Esophagus muscularis mucosa (tissue), 4 donors: ENCODE measurements at regions not wholly inside any gene's neighbourhood (a gene's known extent, or its start where the extent isn't known, plus 50 kb on each side); places are given as distances from the start of the nearest gene placed in this dataset.

Experiments used
- CTCF ChIP-seq, 3 experiments: fragments of 200-600 bp in 2 of 3; fragments of 450-650 bp in 1 of 3; sonication (generic) in 2 of 3; IDR thresholded peaks; one replicate each; pipeline ENCODE4 v1.5.1; 2017 to 2019; ENCODE audit warnings: antibody characterized with exemption in 3 of 3, mild to moderate bottlenecking in 2 of 3, moderate library complexity in 1 of 3
- EP300 ChIP-seq: sonication (generic); formaldehyde crosslinking; IDR thresholded peaks from one replicate; pipeline ENCODE4 v1.6.1; 2017; ENCODE audit warnings: antibody characterized with exemption
- POLR2A ChIP-seq: fragments of 450-650 bp; IDR thresholded peaks from one replicate; pipeline ENCODE4 v1.6.1; 2017; ENCODE audit warnings: antibody characterized with exemption, moderate library complexity, mild to moderate bottlenecking, low read depth

GRCh38 chr9:10753474-10753873 lies 140.7 kb upstream of the PTPRD start:
- TF ChIP-seq EP300 (no peak), POLR2A (no peak), CTCF (IDR thresholded peaks at IDR 0.05) (no peak)
